Endothelial cell of umbilical vein (primary cell): ENCODE measurements at regions not wholly inside any gene's neighbourhood (a gene's known extent, or its start where the extent isn't known, plus 50 kb on each side); places are given as distances from the start of the nearest gene placed in this dataset.

ENCODE experiments used
- BruUV-seq: library from RNA; stranded (reverse); fragments of 400-500 nt; replicated peaks from 2 replicates; lab custom pipeline; 2021; lab: Mats Ljungman, UMichigan
- CTCF ChIA-PET: fragments of 300-600, 350-600 bp; sonication (Branson Sonifier 250); formaldehyde crosslinking; loops from one replicate; lab custom pipeline; 2021; ENCODE audit warnings: antibody characterized with exemption, inconsistent platforms; lab: Charles Lee
- POLR2A ChIA-PET: fragments of 300-600, 350-600 bp; sonication (Branson Sonifier 250); formaldehyde crosslinking; loops from one replicate; lab custom pipeline; 2021; ENCODE audit warnings: antibody characterized with exemption, inconsistent platforms; lab: Charles Lee
- DNase-seq: peaks from one replicate; pipeline ENCODE4 v3.0.0-alpha.2; 2011; ENCODE audit warnings: low read depth, low spot score
- FAIRE-seq: peaks from 2 replicates; lab custom pipeline; 2011; peaks lifted over from hg19 to GRCh38; lab: Jason Lieb, UNC
- H2AFZ ChIP-seq: 2 replicates; pipeline ENCODE4 v1.6.0; 2012; ENCODE audit warnings: low read depth, low read length, control low read depth, inconsistent platforms
- H3K27ac ChIP-seq: 2 replicates; pipeline ENCODE4 v1.5.1; 2011; ENCODE audit warnings: low read depth, mild to moderate bottlenecking, control low read depth, low read length, moderate library complexity; ENCODE audit not compliant: insufficient read depth
- H3K27me3 ChIP-seq, 2 experiments: 2 replicates each; pipeline versions ENCODE4 v1.6.0 to v1.6.1; 2011; ENCODE audit warnings: low read length in 2 of 2, mixed read lengths in 1 of 2; ENCODE audit not compliant: control insufficient read depth in 2 of 2, insufficient read depth in 2 of 2
- H3K36me3 ChIP-seq, 2 experiments: 2 replicates in 1 of 2; 3 replicates in 1 of 2; pipeline ENCODE4 v1.5.1; 2011; ENCODE audit warnings: low read length in 2 of 2, mild to moderate bottlenecking in 1 of 2, moderate library complexity in 1 of 2; ENCODE audit not compliant: control insufficient read depth in 2 of 2, insufficient read depth in 2 of 2; ENCODE audit errors: extremely low read depth in 1 of 2
- H3K4me1 ChIP-seq: 3 replicates; pipeline ENCODE4 v1.5.1; 2011; ENCODE audit warnings: mild to moderate bottlenecking, low read length; ENCODE audit not compliant: control insufficient read depth, insufficient read depth; ENCODE audit errors: extremely low read depth
- H3K4me2 ChIP-seq: 2 replicates; pipeline ENCODE4 v1.6.1; 2011; ENCODE audit warnings: low read length, control low read depth, mixed read lengths; ENCODE audit not compliant: insufficient read depth
- H3K4me3 ChIP-seq, 3 experiments: fragments of 200-600 bp in 1 of 3; sonication (generic), shearing (Covaris generic) in 1 of 3; replicated peaks in 1 of 3; 2 replicates each; pipeline ENCODE4 v1.5.1; 2011 to 2016; ENCODE audit warnings: control low read depth in 3 of 3, low read length in 3 of 3, mild to moderate bottlenecking in 2 of 3, inconsistent platforms in 1 of 3, low read depth in 1 of 3, moderate library complexity in 1 of 3; ENCODE audit not compliant: insufficient read depth in 1 of 3
- H3K79me2 ChIP-seq: 2 replicates; pipeline ENCODE4 v1.6.0; 2012; ENCODE audit warnings: low read length, inconsistent platforms; ENCODE audit not compliant: control insufficient read depth, insufficient read depth
- H3K9ac ChIP-seq: replicated peaks from 2 replicates; pipeline ENCODE3; 2011; ENCODE audit warnings: low read length, control low read depth; ENCODE audit not compliant: insufficient read depth; ENCODE audit errors: extremely low read depth
- H3K9me1 ChIP-seq: replicated peaks from 3 replicates; pipeline ENCODE4 v1.6.0; 2011; ENCODE audit warnings: mild to moderate bottlenecking, low read length; ENCODE audit not compliant: control insufficient read depth, insufficient read depth; ENCODE audit errors: extremely low read depth
- H3K9me3 ChIP-seq: replicated peaks from 2 replicates; pipeline ENCODE4 v1.5.1; 2012; ENCODE audit warnings: low read length, inconsistent platforms; ENCODE audit not compliant: control insufficient read depth, insufficient read depth
- H4K20me1 ChIP-seq: replicated peaks from 2 replicates; pipeline ENCODE3; 2011; ENCODE audit warnings: mild to moderate bottlenecking, low read length; ENCODE audit not compliant: control insufficient read depth, insufficient read depth; ENCODE audit errors: extremely low read depth
- CTCF ChIP-seq, 2 donors: IDR thresholded peaks; 1 replicate in 1 of 2; 2 replicates in 1 of 2; pipeline ENCODE4 v1.5.1; 2011; ENCODE audit warnings: low read length in 2 of 2, mild to moderate bottlenecking in 2 of 2, moderate library complexity in 2 of 2, control low read depth in 1 of 2, inconsistent platforms in 1 of 2, low read depth in 1 of 2; ENCODE audit not compliant: insufficient read depth in 1 of 2; ENCODE audit errors: extremely low read depth in 1 of 2
- EZH2 ChIP-seq: IDR thresholded peaks from 2 replicates; pipeline ENCODE4 v1.6.1; 2012; ENCODE audit warnings: borderline replicate concordance, low read depth, mild to moderate bottlenecking, moderate library complexity, low read length, inconsistent platforms; ENCODE audit not compliant: severe bottlenecking
- FOS ChIP-seq: IDR thresholded peaks from 2 replicates; pipeline ENCODE4 v1.6.1; 2011; ENCODE audit warnings: mild to moderate bottlenecking, low read length, moderate library complexity, borderline replicate concordance; ENCODE audit not compliant: insufficient read depth
- GATA2 ChIP-seq: IDR thresholded peaks from 2 replicates; pipeline ENCODE4 v1.7.0; 2011; ENCODE audit warnings: low read depth, mild to moderate bottlenecking, moderate library complexity, mixed read lengths, low read length; ENCODE audit not compliant: insufficient read length, insufficient read depth
- JUN ChIP-seq: IDR thresholded peaks from 2 replicates; pipeline ENCODE4 v1.6.1; 2011; ENCODE audit warnings: borderline replicate concordance, low read depth; ENCODE audit not compliant: insufficient read length, insufficient read depth
- MAX ChIP-seq: IDR thresholded peaks from 2 replicates; pipeline ENCODE4 v1.6.1; 2011; ENCODE audit not compliant: insufficient read depth, insufficient read length
- MYC ChIP-seq: IDR thresholded peaks from one replicate; pipeline ENCODE4 v1.6.1; 2011; ENCODE audit warnings: mild to moderate bottlenecking, low read depth, low read length
- POLR2A ChIP-seq: IDR thresholded peaks from 2 replicates; pipeline ENCODE4 v1.6.1; 2012; ENCODE audit warnings: low read depth, mild to moderate bottlenecking, control low read depth, low read length
- POLR2AphosphoS5 ChIP-seq: IDR thresholded peaks from 2 replicates; pipeline ENCODE4 v1.6.1; 2012; ENCODE audit warnings: low read depth, mild to moderate bottlenecking, control low read depth, low read length, moderate library complexity; ENCODE audit not compliant: insufficient read depth
- dilution Hi-C: fragments of 300-500 bp; cut with MboI; formaldehyde crosslinking; loops from one replicate; pipeline ENCODE4 v1.15.0; 2019; ENCODE audit warnings: low sequenced_read_pairs; ENCODE audit not compliant: extremely low pct_ligation_motif_present
- intact Hi-C: fragments of 100-400 bp; cut with micrococcal nuclease; formaldehyde crosslinking; loops from one replicate; pipeline ENCODE4 v1.10.0; 2022

GRCh38 chr4:65102419-65102818 lies 567.9 kb downstream of the EPHA5 start:
- Histone ChIP-seq H2AFZ (no peak overlapping the region), H4K20me1 (no peaks in the 10 kb centered on the region), H3K36me3 (no peaks in the 10 kb centered on the region), H3K9me3 (no peaks in the 10 kb centered on the region), H3K9me1 (no peaks in the 10 kb centered on the region), H3K4me2 (no peak overlapping the region), H3K27me3 (no peaks in the 10 kb centered on the region), H3K9ac (no peak overlapping the region), H3K79me2 (no peaks in the 10 kb centered on the region), H3K4me3 (no peak overlapping the region), H3K4me1 (no peaks in the 10 kb centered on the region), H3K27ac (no peak overlapping the region)
- intact Hi-C loops = no loop called here
- DNase-seq (no peak), FAIRE-seq (no peak)
- POLR2A ChIA-PET = no interaction called here
- TF ChIP-seq POLR2A = no peak
- no peak for TF ChIP-seq MYC
- TF ChIP-seq JUN = no peak
- TF ChIP-seq GATA2 = no peak
- no peak for TF ChIP-seq POLR2AphosphoS5
- no peak for TF ChIP-seq FOS
- BruUV-seq = no TSS peak
- dilution Hi-C loops = no loop called here
- CTCF ChIA-PET = no interaction called here

GRCh38 chr4:65096630-65097029 lies 573.7 kb downstream of the EPHA5 start:
- ChIA-PET CTCF (no interaction called here), POLR2A (no interaction called here)
- DNase-seq (no peak), FAIRE-seq (no peak)
- Histone ChIP-seq H3K79me2 (no peaks in the 10 kb centered on the region), H3K27me3 (no peaks in the 10 kb centered on the region), H3K9me3 (no peaks in the 10 kb centered on the region), H3K4me2 (no peak overlapping the region), H2AFZ (no peak overlapping the region), H4K20me1 (no peaks in the 10 kb centered on the region), H3K27ac (no peak overlapping the region), H3K4me3 (no peak overlapping the region), H3K9ac (no peak overlapping the region), H3K9me1 (no peaks in the 10 kb centered on the region), H3K4me1 (no peaks in the 10 kb centered on the region), H3K36me3 (no peaks in the 10 kb centered on the region)
- dilution Hi-C loops = no loop called here
- BruUV-seq = no TSS peak
- intact Hi-C loops = no loop called here
- TF ChIP-seq MYC (no peak), POLR2AphosphoS5 (no peak), MAX (no peak), JUN (no peak), CTCF (IDR thresholded peaks at IDR 0.05; ENCODE audit: extremely low read depth in 1 of 2, insufficient read depth in 1 of 2, low read depth in 1 of 2, low read length in 2 of 2) (no peak), POLR2A (no peak), FOS (no peak), EZH2 (no peak), GATA2 (no peak)
